ENCODE measurements at regions not wholly inside any gene's neighbourhood (a gene's known extent, or its start where the extent isn't known, plus 50 kb on each side); places are given as distances from the start of the nearest gene placed in this dataset.

GRCh38 chr6:163630096-163630495 lies 215.6 kb downstream of the QKI start:
- TF ChIP-seq CTCF (IDR thresholded peaks at IDR 0.05; ENCODE audit: insufficient read depth, low read length, poor library complexity, severe bottlenecking): no peak
- TF ChIP-seq EZH2phosphoT487 (conservative IDR thresholded peaks at IDR 0.05; ENCODE audit: low read length): no peak
